ENCODE measurements at regions not wholly inside any gene's neighbourhood (a gene's known extent, or its start where the extent isn't known, plus 50 kb on each side); places are given as distances from the start of the nearest gene placed in this dataset.

- no peak for DNase-seq
- intact Hi-C loops (cut with DNase I) = no loop called here
Measured at GRCh38 chr4:169818063-169818679, 60.4 kb upstream of the HPF1 start.

GRCh38 chr4:169815606-169816005 is 57.9 kb upstream of the HPF1 start:
- DNase-seq = no peak
- intact Hi-C loops (cut with DNase I) = no loop called here

GRCh38 chr4:169811476-169811875 is 53.7 kb upstream of the HPF1 start:
- intact Hi-C loops (cut with DNase I) = no loop called here
- no peak for DNase-seq

GRCh38 chr4:169810325-169811323 is 52.9 kb upstream of the HPF1 start:
- DNase-seq = no peak
- intact Hi-C loops (cut with DNase I) = loop anchor here (1.0 kb wide), 1 partner anchor 238 kb away; no protein-coding TSS in a partner anchor

GRCh38 chr4:169807934-169808509 is 50.3 kb upstream of the HPF1 start:
- no peak for DNase-seq
- intact Hi-C loops (cut with DNase I) = loop anchor here (5.0 kb wide), 1 partner anchor 219 kb away; the partner anchor contains the start of gene MFAP3L

All from posterior cingulate gyrus (tissue), 11 donors.